Mesenchymal stem cell (in vitro differentiated cells and primary cell): ENCODE measurements at regions not wholly inside any gene's neighbourhood (a gene's known extent, or its start where the extent isn't known, plus 50 kb on each side); places are given as distances from the start of the nearest gene placed in this dataset.
A peak's percentile ranks its signal among the peaks of the same experiment; 100 is the strongest.
"Not testable (repeated sequence)": the region's sequence is repeated elsewhere in the genome, so short reads cannot be mapped to it uniquely, and the experiment has no call there.

Source experiments
- DNase-seq: peaks from one replicate; pipeline ENCODE4 v3.0.0-alpha.2; 2013
- H2AFZ ChIP-seq: one replicate; pipeline ENCODE4 v1.6.1; 2013; ENCODE audit warnings: low read depth, mild to moderate bottlenecking, control low read depth, inconsistent platforms, low read length, moderate library complexity
- H2AK5ac ChIP-seq: 2 replicates; pipeline ENCODE4 v1.6.1; 2013; ENCODE audit warnings: low read length, moderate library complexity, mild to moderate bottlenecking, inconsistent platforms; ENCODE audit not compliant: severe bottlenecking
- H2BK120ac ChIP-seq: one replicate; pipeline ENCODE4 v1.6.1; 2013; ENCODE audit warnings: low read depth, mild to moderate bottlenecking, inconsistent platforms, low read length, moderate library complexity
- H2BK12ac ChIP-seq, 2 experiments: one replicate each; pipeline ENCODE4 v1.6.1; 2013; ENCODE audit warnings: inconsistent platforms in 2 of 2, low read length in 2 of 2, mild to moderate bottlenecking in 2 of 2, moderate library complexity in 2 of 2, control low read depth in 1 of 2
- H2BK15ac ChIP-seq: one replicate; pipeline ENCODE4 v1.6.1; 2013; ENCODE audit warnings: mild to moderate bottlenecking, low read depth, inconsistent platforms; ENCODE audit not compliant: poor library complexity, severe bottlenecking
- H2BK5ac ChIP-seq: 2 replicates; pipeline ENCODE4 v1.6.1; 2013; ENCODE audit warnings: low read depth, mild to moderate bottlenecking, low read length, control low read depth, inconsistent platforms; ENCODE audit not compliant: poor library complexity, severe bottlenecking
- H3K14ac ChIP-seq, 2 experiments: one replicate each; pipeline ENCODE4 v1.6.1; 2013; ENCODE audit warnings: inconsistent platforms in 2 of 2, low read length in 2 of 2, control low read depth in 1 of 2, mild to moderate bottlenecking in 1 of 2, moderate library complexity in 1 of 2
- H3K18ac ChIP-seq, 2 experiments: one replicate each; pipeline ENCODE4 v1.6.1; 2013; ENCODE audit warnings: inconsistent platforms in 2 of 2, low read length in 2 of 2, control low read depth in 1 of 2, low read depth in 1 of 2, mild to moderate bottlenecking in 1 of 2
- H3K23ac ChIP-seq, 2 experiments: one replicate each; pipeline ENCODE4 v1.6.1; 2013; ENCODE audit warnings: inconsistent platforms in 2 of 2, low read length in 2 of 2, mild to moderate bottlenecking in 2 of 2, moderate library complexity in 2 of 2, control low read depth in 1 of 2
- H3K27ac ChIP-seq: 2 replicates; pipeline ENCODE4 v1.5.1; 2013; ENCODE audit warnings: mild to moderate bottlenecking, moderate library complexity, low read length, control low read depth, inconsistent platforms; ENCODE audit not compliant: poor library complexity, severe bottlenecking
- H3K27me3 ChIP-seq, 2 experiments: 2 replicates each; pipeline versions ENCODE4 v1.6.1 to v1.7.0; 2013; ENCODE audit warnings: low read length in 2 of 2, mild to moderate bottlenecking in 2 of 2, moderate library complexity in 2 of 2, control low read depth in 1 of 2, inconsistent platforms in 1 of 2; ENCODE audit not compliant: control insufficient read depth in 1 of 2, insufficient read depth in 1 of 2
- H3K36me3 ChIP-seq, 2 experiments: 2 replicates each; pipeline versions ENCODE4 v1.6.1 to v1.7.0; 2013; ENCODE audit warnings: low read length in 2 of 2, control low read depth in 1 of 2, inconsistent platforms in 1 of 2, low read depth in 1 of 2, mild to moderate bottlenecking in 1 of 2; ENCODE audit not compliant: insufficient read depth in 2 of 2, control insufficient read depth in 1 of 2
- H3K4ac ChIP-seq, 2 experiments: one replicate each; pipeline ENCODE4 v1.6.1; 2013; ENCODE audit warnings: inconsistent platforms in 2 of 2, low read length in 2 of 2, mild to moderate bottlenecking in 2 of 2, moderate library complexity in 2 of 2, control low read depth in 1 of 2, low read depth in 1 of 2
- H3K4me1 ChIP-seq: 2 replicates; pipeline ENCODE4 v1.6.1; 2013; ENCODE audit warnings: low read depth, low read length, control low read depth; ENCODE audit not compliant: control insufficient read depth, insufficient read depth
- H3K4me2 ChIP-seq: 2 replicates; pipeline ENCODE4 v1.6.1; 2013; ENCODE audit warnings: low read length, mild to moderate bottlenecking, inconsistent platforms; ENCODE audit not compliant: poor library complexity, severe bottlenecking
- H3K4me3 ChIP-seq, 2 experiments: 2 replicates each; pipeline versions ENCODE4 v1.5.1 to v1.7.0; 2013; ENCODE audit warnings: low read length in 2 of 2, mild to moderate bottlenecking in 2 of 2, control low read depth in 1 of 2, low read depth in 1 of 2; ENCODE audit not compliant: insufficient read depth in 1 of 2
- H3K79me1 ChIP-seq: replicated peaks from 2 replicates; pipeline ENCODE4 v1.6.1; 2013; ENCODE audit warnings: mild to moderate bottlenecking, control low read depth, low read length, inconsistent platforms; ENCODE audit not compliant: poor library complexity, severe bottlenecking
- H3K9ac ChIP-seq: 2 replicates; pipeline ENCODE4 v1.7.0; 2013; ENCODE audit warnings: mild to moderate bottlenecking, low read length, moderate library complexity
- H3K9me3 ChIP-seq: 2 replicates; pipeline ENCODE4 v1.7.0; 2013; ENCODE audit warnings: mild to moderate bottlenecking, low read length; ENCODE audit not compliant: control insufficient read depth
- H4K8ac ChIP-seq: one replicate; pipeline ENCODE4 v1.6.1; 2013; ENCODE audit warnings: inconsistent platforms, mild to moderate bottlenecking, low read length, moderate library complexity
- H4K91ac ChIP-seq: one replicate; pipeline ENCODE4 v1.6.1; 2013; ENCODE audit warnings: mild to moderate bottlenecking, low read length, inconsistent platforms
- WGBS: methylation state at CpG from one replicate; pipeline ENCODE4 v1.1.7; 2013; ENCODE audit warnings: mixed read lengths; 5-methylcytosine and 5-hydroxymethylcytosine counted together

- not testable (repeated sequence) for H4K91ac ChIP-seq, DNase-seq, H3K79me1 ChIP-seq, H3K9me3 ChIP-seq, H3K4me3 ChIP-seq, H3K27ac ChIP-seq, H2AFZ ChIP-seq, H3K23ac ChIP-seq, H2BK120ac ChIP-seq, H4K8ac ChIP-seq, H3K36me3 ChIP-seq, H2BK12ac ChIP-seq, H3K4ac ChIP-seq, H2AK5ac ChIP-seq, H3K14ac ChIP-seq, H3K4me2 ChIP-seq, H3K9ac ChIP-seq, H2BK15ac ChIP-seq, H3K18ac ChIP-seq, H3K4me1 ChIP-seq, H2BK5ac ChIP-seq
- 92% methylated on average over 5 of the region's 5 CpGs for WGBS
- peaks cover 14 to 33% of the 10 kb centered on the region in 2 experiments for H3K27me3 ChIP-seq
Measured at GRCh38 chr5:154596844-154597243, 118.8 kb upstream of the HAND1 start.

GRCh38 chr5:154595662-154596061, 117.6 kb upstream of the HAND1 start:
- no peak overlapping the region for H3K4me2 ChIP-seq
- H3K9ac ChIP-seq = no peak overlapping the region
- no peak overlapping the region for H4K91ac ChIP-seq
- H3K27me3 ChIP-seq = peaks cover 10 to 29% of the 10 kb centered on the region in 2 experiments
- no peak overlapping the region for H3K23ac ChIP-seq
- no peak overlapping the region for H3K4ac ChIP-seq
- H3K9me3 ChIP-seq = no peaks in the 10 kb centered on the region
- H2BK12ac ChIP-seq = no peak overlapping the region
- H2AFZ ChIP-seq = no peak overlapping the region
- H3K79me1 ChIP-seq = no peaks in the 10 kb centered on the region
- H3K4me3 ChIP-seq = no peak overlapping the region
- no peak overlapping the region for H3K27ac ChIP-seq
- H3K4me1 ChIP-seq = no peaks in the 10 kb centered on the region
- H2AK5ac ChIP-seq = no peak overlapping the region
- no peaks in the 10 kb centered on the region for H3K36me3 ChIP-seq
- DNase-seq = no peak
- H3K18ac ChIP-seq = no peak overlapping the region
- H2BK15ac ChIP-seq = peak overlapping the region; percentile 28
- WGBS = 31% methylated on average over 9 of the region's 9 CpGs
- no peak overlapping the region for H2BK120ac ChIP-seq
- H4K8ac ChIP-seq = no peak overlapping the region
- no peak overlapping the region for H2BK5ac ChIP-seq
- no peak overlapping the region for H3K14ac ChIP-seq

- no peak overlapping the region for H2AK5ac ChIP-seq
Measured at GRCh38 chr5:154593796-154594195, 115.8 kb upstream of the HAND1 start.

GRCh38 chr5:154593071-154593470, 115.0 kb upstream of the HAND1 start:
- peak; percentile 54 for DNase-seq
- Histone ChIP-seq H2BK15ac (no peak overlapping the region), H4K8ac (no peak overlapping the region), H3K4ac (no peak overlapping the region), H3K14ac (no peak overlapping the region), H2AFZ (no peak overlapping the region), H2BK120ac (no peak overlapping the region), H3K36me3 (no peaks in the 10 kb centered on the region), H2BK12ac (no peak overlapping the region), H3K27ac (no peak overlapping the region), H3K79me1 (no peaks in the 10 kb centered on the region), H3K4me1 (no peaks in the 10 kb centered on the region), H3K4me3 (no peak overlapping the region), H3K9me3 (no peaks in the 10 kb centered on the region), H2BK5ac (no peak overlapping the region), H3K18ac (no peak overlapping the region), H3K9ac (no peak overlapping the region), H4K91ac (no peak overlapping the region), H3K4me2 (no peak overlapping the region), H3K23ac (no peak overlapping the region), H3K27me3 (peaks cover 18 to 39% of the 10 kb centered on the region in 2 experiments), H2AK5ac (no peak overlapping the region)
- WGBS = no CpG with 5 or more reads among the region's 3 CpGs

More at GRCh38 chr5:154593796-154594195, 115.8 kb upstream of the HAND1 start:
- H4K8ac ChIP-seq = no peak overlapping the region
- H3K4me3 ChIP-seq = no peak overlapping the region
- no peak overlapping the region for H3K4ac ChIP-seq
- no peak overlapping the region for H2AFZ ChIP-seq
- no peaks in the 10 kb centered on the region for H3K36me3 ChIP-seq
- no peak overlapping the region for H2BK5ac ChIP-seq
- H3K27me3 ChIP-seq = peaks cover 13 to 41% of the 10 kb centered on the region in 2 experiments
- no peak overlapping the region for H3K23ac ChIP-seq
- H3K4me2 ChIP-seq = no peak overlapping the region
- H3K9me3 ChIP-seq = no peaks in the 10 kb centered on the region
- H2BK120ac ChIP-seq = no peak overlapping the region
- H4K91ac ChIP-seq = no peak overlapping the region
- no peak overlapping the region for H3K9ac ChIP-seq
- DNase-seq = no peak
- H2BK15ac ChIP-seq = no peak overlapping the region
- H3K79me1 ChIP-seq = no peaks in the 10 kb centered on the region
- no peaks in the 10 kb centered on the region for H3K4me1 ChIP-seq
- H3K27ac ChIP-seq = no peak overlapping the region
- no peak overlapping the region for H2BK12ac ChIP-seq
- no peak overlapping the region for H3K14ac ChIP-seq
- no peak overlapping the region for H3K18ac ChIP-seq
